HG03159 (cell line): ENCODE measurements at regions not wholly inside any gene's neighbourhood (a gene's known extent, or its start where the extent isn't known, plus 50 kb on each side); places are given as distances from the start of the nearest gene placed in this dataset.
A peak's percentile ranks its signal among the peaks of the same experiment; 100 is the strongest.

Source experiments
- ATAC-seq: cut with Tn5 transposase; IDR thresholded peaks from one replicate; pipeline ENCODE4 v1.9.1; 2021; ENCODE audit warnings: mild to moderate bottlenecking, moderate library complexity; ENCODE audit not compliant: unreplicated experiment

DNA sequence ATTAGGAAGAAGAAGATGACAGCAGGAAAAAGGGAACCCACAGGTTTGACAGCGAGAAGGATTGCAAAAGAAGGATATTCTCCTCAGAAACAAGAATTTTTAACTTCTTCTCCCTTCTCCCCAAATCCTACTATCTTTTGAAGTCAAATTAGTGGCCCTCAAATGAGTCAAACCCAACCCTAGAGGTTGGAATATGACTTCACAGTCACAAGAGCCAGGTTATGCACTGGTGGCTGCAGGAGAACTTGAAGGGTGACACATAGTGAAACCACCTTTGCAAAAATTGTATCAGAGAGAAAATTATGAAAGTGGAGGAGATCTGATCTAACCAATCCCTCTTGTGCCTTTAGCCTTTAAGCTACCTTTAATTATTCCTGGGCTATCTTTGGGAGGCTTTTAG lies 386.2 kb upstream of the CCDC196 start:
- ATAC-seq = no peak

DNA sequence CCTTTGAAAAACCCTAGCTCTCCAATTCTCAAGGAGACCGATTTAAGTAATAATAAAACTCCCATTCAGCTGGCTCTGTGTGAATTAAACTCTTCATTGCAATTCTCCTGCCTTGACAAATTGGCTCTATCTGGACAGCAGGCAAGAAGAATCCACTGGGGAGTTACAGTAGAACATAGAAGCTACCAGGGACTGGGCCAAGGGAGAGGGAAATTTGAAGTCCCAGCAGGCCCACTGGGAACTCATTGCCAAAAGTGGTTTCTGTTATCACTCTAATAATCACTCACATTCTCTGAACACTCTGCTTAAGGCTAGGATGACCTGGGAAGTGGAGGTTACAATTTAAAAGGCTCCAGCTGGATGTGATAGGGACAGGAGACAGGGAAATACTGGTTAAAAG lies 384.5 kb upstream of the CCDC196 start:
- ATAC-seq = no peak

- ATAC-seq = no peak
Observed at GRCh38 chr14:66104486-66104885, 381.7 kb upstream of the CCDC196 start.

- ATAC-seq = no peak
Observed at GRCh38 chr14:66105815-66106214, 380.4 kb upstream of the CCDC196 start.

- ATAC-seq = no peak
Observed at GRCh38 chr14:66109426-66109825, 376.7 kb upstream of the CCDC196 start.

DNA sequence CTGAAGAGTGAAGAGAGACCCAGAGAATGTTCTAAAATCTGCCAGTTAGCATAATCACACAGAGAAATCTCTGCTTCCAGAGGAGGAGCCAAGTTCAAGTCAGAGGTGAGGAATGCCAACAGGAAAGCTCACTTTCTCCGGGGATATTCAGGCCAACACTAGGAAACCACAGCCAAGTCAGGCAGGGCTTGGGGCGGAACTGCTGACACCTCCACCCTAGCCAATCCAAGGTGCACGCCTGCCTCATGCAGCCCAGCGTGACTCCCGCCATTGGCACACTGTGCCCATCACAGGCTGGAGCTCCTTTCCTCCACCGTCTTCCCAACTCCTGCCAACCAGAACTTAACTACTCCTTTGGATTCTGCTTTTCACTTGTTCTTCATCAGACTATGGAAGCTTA lies 374.3 kb upstream of the CCDC196 start:
- ATAC-seq = no peak

GRCh38 chr14:66114071-66114470 lies 372.1 kb upstream of the CCDC196 start:
- no peak for ATAC-seq

DNA sequence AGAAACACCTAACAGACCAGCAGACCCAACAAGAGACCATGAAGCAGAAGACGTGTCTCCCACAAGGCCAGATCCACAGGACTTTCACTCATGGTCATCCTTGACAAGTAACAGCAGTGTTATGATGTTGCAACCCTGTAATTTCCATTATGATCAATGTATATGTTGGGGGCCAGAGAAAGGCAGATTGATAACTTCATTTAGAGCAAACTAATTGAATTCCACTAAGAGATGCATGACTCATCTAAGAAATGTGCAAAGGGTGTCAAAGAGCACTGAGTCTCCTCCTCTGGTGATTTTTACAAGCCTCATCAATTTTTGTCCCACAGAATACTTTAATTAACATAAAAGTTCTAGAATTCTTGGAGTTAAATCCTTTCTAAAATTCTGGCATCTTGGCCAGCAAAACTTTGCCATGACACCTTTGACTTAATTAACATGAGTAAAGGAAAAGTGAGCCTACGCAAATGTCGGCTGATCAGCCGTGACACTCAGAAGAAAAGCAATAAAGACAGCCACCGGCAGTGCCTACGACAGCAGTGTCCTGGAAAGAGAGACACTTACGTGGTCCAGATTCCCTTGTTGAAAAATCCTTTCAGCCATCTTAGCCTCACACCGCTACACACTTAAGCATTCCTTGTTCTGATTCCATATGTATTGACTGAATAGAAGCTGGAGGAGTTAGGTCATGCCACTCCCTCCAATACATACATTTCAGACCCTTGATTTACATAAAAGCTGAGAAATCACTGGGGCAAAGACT lies 370.2 kb upstream of the CCDC196 start:
- no peak for ATAC-seq

DNA sequence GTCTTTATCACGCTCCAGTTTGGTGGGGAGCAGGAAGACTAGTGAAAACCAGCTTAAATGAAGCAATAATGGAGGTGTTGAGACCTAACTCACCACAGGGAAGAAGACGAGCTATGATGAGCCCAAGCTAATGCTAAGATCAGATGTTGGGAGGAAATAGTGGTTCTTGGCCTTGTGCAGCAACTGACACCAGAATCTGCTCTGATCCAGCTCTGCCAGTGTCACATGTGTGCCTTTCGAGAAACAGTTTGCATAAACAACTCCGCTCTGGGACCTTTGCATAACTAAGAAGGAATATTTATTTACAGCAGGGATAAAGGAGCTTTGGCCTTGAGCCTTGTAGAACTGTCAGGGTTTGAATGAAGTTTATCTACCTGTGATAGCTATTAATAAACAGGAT lies 369.4 kb upstream of the CCDC196 start:
- ATAC-seq = no peak

DNA sequence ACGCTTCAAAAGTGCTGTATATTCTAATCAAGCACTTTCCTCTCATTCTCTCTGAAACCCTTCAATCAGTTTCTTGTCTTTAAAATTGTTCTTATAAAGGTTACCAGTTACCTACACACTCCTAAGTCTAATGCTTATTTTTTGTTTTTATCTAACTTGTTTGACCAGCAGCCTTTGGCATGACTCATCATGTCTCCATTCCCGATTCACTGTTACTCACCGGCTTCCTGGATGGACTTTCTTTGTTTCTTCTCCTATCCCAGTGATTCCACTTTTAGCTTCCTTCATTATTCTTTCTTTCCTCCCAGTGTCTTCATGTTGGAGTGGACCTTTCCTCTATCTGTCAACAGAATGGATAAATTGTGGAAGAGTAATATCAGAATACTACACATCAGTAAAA lies 368.6 kb upstream of the CCDC196 start:
- ATAC-seq = no peak

- ATAC-seq = no peak
Observed at GRCh38 chr14:66119606-66120231, 366.5 kb upstream of the CCDC196 start.

- no peak for ATAC-seq
Observed at GRCh38 chr14:66120402-66120801, 365.8 kb upstream of the CCDC196 start.

- no peak for ATAC-seq
Observed at GRCh38 chr14:66121859-66122258, 364.3 kb upstream of the CCDC196 start.

GRCh38 chr14:66129224-66129623 lies 356.9 kb upstream of the CCDC196 start:
- ATAC-seq = no peak

DNA sequence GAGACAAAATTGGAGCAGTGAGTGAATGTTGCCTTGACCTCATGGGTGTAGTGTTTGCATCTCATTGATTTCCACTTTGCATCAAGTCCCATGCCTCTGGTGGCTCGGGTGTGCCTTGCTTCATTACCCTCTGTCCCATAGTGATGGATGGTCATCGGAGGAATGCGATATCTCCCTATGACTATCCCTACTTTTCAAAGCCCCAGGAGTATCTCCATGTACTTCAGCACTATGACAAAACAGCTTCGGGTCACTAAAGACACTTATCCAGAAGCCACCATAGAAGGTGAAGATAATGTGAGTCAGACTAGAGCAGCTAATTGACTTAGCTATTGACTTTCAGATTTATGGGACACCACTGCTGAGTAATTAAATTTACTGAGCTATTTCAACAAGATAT lies 355.1 kb upstream of the CCDC196 start:
- no peak for ATAC-seq

DNA sequence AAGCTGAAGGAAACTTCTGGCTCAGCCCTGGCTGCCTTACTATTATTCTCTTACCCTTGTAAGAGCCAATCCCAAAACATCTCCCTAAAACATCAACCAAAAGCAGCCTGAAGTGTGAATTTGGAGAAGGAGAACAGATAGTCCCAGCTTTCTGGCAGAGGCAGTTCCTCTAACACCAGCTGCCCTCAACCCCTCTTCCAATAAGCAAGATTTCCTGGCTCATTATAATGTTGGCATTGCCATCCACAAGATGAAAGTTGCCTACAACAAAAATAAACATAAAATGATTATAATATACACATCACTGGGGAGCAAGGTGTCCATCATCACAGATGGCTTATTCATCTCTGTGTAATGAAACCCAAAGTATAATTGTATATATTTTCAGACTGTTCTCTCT lies 352.5 kb upstream of the CCDC196 start:
- no peak for ATAC-seq

- ATAC-seq = no peak
Observed at GRCh38 chr14:66135831-66136230, 350.3 kb upstream of the CCDC196 start.

- ATAC-seq = no peak
Observed at GRCh38 chr14:66137081-66137480, 349.1 kb upstream of the CCDC196 start.

DNA sequence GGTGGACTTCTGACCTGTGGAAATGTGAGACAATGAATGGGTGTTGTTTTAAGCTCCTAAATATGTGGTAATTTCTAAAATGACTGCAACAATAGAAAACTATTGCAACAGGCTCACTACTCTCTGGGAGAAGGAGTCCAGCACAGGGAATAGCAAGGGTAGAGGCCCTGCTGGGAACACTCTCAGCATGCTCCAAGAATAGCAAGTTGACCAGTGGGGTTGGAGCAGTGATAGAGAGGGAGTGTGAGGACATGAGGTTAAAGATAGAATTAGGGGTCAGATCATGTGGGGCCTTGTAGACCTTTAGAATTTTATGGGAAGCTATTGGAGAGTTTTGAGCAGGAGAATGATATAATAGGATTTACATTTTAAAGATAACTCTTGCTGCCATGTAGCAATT lies 346.7 kb upstream of the CCDC196 start:
- no peak for ATAC-seq

DNA sequence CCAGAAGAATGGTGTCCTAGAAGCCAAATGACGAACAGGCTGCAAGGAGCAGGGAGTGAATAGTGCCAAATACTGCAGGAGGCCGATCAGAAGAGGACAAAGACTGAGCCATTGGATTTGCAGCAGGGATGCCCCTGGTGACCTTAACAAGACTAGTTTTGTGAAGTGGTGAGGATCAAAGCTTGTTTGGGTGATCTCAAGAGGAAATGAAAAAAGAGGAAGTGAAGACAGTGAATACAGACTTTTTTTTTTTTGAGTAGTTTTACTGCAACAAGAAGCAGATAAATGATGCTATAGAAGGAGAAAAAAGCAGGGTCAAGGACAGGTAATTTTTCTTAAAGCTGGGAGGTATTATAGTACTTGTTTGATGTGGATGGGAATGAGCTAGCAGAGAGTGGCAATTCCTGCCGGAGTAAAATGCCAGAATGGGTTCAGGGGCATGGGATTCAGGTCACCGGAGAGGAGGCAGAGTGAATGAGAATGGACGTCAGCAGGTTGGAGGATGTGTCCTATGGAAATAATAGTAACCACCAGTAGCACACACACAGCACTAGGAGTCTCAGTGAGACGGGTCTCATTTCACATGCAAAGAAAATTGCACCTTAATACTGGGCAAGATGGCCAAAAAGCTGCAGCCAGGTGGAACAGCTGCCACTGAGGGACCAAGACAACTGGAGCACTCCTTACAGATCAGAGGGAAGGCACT lies 345.8 kb upstream of the CCDC196 start:
- peak; percentile 88 for ATAC-seq

DNA sequence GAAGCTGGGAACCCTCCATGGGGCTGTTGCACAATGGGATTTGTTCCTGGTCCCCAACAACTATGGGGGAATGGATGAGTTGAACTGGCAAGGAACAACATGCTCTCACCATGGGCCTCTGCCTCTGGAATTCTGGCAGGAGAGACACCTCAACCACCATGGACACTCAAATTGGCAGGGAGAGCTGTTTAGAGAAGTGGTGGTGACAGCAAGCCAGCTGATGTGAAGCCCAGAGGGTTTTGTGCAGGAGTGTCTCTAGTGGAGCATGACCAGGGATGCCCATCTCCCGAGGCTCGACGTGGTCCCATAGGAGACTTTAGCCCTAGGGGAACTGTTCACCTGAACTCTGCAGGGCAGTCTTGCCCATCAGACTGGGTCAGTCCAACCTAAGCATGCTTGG lies 345.2 kb upstream of the CCDC196 start:
- ATAC-seq = no peak

DNA sequence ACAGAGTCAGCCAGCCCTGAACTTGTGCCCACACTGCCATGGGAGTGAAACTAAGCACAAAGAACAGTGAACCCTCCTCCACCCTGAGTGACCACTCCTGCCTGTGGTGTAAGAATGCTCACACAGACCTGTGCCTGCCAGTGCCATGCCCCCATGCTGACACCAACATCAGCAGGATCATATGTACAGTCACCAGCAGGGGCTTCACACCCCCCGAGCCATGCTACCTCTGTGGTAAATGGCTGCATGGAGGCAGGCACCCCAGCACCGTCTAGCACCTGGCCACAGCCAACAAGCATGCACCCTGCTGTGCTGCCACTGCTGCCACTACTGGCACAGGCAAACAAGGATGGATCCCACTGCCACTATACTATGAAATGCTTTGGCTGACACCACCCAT lies 344.4 kb upstream of the CCDC196 start:
- no peak for ATAC-seq
